HG03558 (cell line): ENCODE measurements at regions not wholly inside any gene's neighbourhood (a gene's known extent, or its start where the extent isn't known, plus 50 kb on each side); places are given as distances from the start of the nearest gene placed in this dataset.
A peak's percentile ranks its signal among the peaks of the same experiment; 100 is the strongest.

ENCODE experiments used
- ATAC-seq: cut with Tn5 transposase; IDR thresholded peaks from one replicate; pipeline ENCODE4 v1.9.1; 2021; ENCODE audit warnings: moderate number of reproducible peaks; ENCODE audit not compliant: unreplicated experiment; ENCODE audit errors: extremely low read depth

DNA sequence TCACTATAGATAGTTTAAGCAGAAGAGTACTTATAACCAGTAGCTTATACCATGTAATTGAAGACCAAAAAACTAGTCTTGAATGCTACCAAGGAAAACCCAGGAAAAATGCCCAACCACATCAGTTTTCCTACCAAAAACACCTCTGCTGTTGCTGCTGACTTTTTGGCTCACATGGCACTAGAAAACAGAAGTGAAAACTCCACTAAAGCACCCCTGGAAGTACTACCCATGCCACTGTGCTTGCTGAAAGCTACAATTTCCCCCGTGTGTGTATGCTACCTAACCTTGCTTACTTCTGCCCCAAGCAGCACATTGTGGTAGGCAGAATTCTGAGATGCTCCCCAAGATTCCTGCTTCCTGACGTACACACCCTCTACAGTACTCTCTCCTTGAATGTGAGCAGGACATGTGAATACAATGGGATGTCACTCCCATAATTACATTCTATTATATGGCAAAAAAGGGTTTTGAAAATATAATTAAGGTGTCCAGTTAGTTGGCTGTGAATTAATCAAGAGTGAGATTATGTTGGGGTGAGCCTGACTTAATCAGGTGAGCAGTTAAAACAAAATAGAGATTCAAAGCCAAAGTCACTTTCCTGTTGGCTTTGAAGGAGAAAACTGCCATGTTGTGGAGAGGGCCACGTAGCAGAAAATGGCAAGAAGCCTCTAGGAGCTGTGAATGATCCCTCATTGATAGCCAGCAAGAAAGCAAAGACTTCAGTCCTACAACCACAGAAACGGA lies 209.8 kb upstream of the MARCKS start:
- no peak for ATAC-seq

DNA sequence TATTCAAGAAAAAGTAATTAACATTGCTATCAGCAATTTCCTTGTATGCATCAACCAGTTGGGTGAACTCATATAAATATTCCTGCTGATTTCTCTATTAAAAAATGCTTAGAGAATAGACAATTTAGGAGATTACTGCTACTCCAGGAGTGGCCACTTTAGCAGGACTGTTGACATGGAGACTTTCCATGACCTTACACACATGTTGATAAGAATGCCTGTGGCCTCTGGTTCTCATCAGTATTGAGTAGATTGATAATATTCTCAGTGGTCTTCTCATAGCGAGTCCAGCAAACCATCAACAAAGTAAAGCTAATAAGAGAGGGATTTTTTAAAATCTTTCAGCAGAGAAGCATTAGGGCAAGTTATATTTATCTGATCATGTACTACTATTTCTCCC lies 208.4 kb upstream of the MARCKS start:
- no peak for ATAC-seq

DNA sequence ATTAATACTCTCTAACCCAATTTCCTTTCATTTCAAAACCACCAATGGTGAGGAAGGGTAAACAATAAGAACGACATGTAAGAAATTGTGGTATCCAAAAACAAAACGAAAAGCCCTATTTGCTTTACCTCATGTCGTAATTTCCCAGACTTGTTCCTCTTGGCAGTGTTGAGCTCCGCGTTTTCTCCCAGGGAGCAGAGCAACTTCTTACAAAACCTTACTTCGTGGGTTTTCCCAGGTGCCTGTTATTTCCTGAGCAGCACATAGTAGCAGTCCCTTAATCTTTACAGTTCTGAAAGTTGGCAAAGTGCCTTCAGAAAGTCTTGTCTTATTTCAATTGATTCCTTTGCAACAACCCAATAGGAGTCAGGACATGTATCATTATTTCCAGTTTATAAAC lies 207.9 kb upstream of the MARCKS start:
- ATAC-seq: no peak

DNA sequence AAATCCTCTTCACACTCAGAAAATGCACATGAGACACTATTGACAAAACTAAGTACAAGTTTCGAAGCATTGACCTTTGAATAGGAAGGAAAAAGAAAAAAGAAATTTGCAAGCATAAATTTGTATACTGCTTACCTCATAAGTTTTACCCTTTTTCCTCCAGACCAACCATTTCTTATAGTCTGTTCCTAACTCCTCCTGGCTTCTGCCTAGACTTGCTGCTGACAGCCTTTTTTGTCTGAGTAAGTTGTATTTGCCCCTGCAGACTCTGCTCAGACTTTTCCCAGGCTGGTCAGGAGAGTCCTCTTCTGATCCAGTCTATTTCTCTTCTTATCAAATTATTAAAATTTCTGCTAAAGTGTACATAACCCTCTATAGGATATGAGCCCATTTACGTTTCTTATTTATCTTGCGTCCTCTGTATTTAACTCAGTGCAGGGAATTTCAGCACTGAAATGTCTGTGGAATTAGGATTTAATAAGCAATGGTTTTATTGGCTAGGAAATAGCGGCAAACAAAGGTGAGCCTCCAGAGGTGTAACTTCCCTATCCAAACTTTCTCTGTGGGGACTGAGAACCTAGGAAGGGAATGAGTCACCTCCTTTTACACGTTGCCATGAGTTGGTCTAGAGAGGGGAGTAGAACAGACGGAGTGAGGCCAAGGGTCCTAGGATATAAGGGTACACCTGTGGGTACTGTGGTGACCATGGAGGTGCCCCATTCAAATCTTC lies 207.1 kb upstream of the MARCKS start:
- no peak for ATAC-seq

DNA sequence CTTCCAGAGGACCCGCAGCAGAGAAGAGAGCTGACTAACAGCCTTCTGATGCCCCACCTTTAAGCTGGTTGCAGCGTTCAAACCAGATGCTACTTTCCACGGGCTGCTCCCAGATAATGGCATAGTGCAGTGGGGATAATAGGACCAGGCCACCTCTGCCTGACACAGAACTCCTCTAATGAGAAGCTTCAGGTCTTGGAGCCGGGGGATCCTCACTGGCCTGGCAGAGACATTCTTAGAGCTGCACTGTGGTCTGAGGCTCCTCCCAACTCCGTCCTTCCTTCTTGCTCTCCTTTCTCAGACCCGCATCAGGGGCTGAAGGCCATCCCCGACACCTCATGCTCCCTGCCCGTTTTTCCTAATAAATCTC lies 206.6 kb upstream of the MARCKS start:
- ATAC-seq: no peak

DNA sequence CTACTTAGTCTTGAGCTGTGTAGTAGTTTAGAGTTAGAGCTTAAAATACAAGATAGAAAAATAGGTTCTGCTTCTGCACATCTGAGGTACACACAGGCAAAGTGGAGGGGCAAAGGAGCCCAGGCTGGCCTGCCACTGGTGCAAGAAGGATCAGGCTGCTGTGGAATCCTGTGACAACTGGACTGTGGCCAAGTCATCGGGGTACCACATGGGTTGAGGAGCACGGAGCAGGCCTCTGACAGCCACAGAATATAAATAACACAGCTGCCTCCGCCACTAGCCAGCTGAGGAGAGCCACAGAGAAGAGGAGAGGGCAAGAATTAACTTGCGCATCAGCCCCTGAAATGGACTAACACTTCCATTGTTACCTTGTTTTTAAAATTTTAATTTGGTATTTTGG lies 206.0 kb upstream of the MARCKS start:
- no peak for ATAC-seq

DNA sequence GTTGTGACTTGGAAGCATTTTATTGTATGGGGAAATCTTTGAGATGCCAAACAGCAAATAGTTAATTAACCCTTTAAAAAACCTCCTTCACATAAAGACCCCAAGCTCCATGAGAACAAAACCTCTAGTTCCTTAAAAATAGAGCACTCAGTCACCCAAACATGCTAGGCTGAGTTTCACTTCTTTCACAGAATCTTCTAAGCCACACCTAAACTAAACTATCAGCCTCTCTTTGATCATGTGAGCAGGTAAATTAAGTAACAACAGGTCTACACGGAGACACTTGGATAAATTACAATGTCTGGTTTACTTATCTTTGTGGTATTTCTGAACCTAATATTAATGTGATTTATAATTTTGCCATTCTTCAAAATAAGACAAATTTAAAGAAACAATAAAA lies 205.2 kb upstream of the MARCKS start:
- ATAC-seq: no peak

DNA sequence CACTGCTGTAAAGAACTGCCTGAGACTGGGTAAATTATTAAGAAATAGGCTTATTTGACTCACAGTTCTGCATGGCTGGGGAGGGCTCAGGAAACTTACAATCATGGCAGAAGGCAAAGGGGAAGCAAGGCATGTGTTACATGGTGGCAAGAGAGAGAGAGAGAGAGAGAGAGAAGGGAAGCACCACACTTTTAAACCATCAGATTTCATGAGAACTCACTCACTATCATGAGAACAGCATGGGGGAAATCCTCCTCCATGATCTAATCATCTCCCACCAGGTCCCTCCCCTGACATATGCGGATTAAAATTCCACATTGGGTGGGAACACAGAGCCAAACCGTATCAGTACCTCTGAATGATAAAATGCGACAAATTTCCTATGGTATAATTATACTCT lies 203.9 kb upstream of the MARCKS start:
- ATAC-seq: no peak

DNA sequence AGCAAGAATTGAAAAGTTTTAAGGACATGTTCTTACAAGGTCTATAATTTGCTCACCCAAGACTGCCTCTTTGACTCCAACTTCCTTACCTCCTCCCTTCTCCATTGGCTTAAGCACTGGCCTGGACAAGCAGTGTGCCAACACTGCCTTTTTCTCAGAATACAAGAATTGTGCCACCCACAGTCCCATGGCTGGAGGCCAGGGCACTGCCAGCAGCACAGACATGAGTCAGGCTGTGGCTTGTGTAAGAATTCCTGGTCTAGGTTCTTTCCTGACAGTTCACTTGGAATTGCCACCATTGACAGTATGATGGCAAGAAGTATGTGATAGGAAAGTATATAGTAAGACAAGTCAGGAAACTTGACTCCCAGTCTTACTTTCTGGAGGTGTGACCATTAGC lies 202.7 kb upstream of the MARCKS start:
- no peak for ATAC-seq

DNA sequence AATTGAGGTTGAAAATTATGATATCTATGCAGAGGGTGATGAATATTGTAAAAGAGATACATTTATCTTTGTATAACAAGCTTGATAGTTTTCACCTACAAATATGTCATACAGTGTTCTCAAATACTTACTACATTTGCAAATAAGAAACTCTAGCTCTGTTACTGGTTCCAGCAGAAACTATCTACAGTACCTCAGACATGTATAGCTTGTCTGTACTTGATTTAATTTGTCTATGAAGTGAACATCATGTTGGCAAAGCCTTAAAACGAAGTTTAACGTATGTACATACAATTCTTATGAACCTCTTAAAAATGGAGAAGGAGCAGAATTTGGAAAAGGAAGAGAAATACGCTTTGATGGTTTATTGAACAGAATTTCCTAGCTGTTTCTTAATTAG lies 201.4 kb upstream of the MARCKS start:
- ATAC-seq: no peak

DNA sequence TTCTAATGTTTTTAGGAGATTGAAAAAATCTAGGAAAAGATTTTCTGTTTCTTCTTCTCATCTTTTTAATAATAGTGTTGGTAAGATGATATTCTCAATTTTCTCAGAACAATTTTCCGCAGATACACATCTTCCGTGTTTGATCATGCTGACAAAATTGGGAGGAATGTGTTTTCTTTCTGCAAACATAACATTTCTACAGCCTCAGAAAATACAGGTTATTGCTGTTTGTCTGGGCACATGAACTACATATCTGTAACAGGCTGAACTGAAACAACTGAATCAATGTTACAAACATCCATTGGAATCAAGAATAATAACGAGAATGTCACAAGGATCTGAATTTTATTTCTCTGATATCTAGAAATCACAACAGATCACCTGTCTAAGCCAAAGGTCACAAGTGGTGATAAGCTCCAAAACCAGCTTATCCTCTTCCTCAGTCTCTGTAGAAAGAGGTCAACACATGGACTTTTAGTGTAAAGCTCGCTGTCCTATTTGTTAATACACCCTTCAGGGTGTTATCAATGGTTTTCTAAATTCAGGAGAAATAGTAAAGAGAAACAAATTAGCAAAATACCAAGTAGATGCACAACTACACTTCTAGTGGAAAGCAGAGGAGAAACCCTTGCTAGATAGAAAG lies 197.3 kb upstream of the MARCKS start:
- no peak for ATAC-seq

DNA sequence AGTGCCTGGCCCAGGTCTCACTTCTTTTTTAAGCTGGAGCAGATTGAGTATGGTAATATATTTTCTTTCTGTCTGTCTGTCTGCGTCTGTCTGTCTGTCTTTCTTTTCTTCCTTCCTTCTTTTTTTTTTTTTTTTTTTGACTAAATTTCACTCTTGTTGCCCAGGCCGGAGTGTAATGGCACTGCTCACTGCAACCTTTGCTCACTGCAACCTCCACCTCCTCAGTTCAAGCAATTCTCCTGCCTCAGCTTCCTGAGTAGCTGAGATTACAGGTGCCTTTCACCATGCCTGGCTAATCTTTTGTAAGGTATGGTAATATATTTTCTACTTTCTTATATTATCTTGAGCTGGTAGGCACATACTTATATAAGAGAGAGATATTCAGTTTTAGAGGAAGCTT lies 196.3 kb upstream of the MARCKS start:
- no peak for ATAC-seq

DNA sequence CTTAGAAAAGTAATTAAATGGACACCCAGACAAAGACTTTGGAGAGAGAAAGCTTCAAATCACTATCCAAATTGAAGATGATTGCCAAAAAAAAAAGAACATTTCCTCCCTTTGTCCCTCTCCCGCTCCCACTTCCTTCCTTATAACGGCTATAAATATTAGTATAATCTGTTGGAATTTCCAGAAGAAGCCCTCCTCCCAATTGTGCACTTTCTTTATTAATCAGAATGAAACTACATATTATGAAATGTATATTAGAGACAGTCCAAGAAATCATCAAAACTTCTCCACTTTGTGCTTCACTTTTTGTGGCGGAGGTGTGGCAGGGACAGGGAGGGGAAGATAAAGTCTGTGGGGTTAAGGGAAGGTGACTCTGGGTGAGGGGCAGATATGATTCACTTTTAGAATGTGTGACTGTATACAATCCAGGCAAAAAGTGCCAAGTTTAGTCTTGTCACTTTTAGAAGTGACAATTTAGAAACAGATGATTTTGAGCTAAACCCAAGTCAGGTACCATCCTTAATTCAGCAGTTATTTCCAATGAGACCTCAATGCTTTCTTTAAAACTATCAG lies 195.0 kb upstream of the MARCKS start:
- no peak for ATAC-seq

DNA sequence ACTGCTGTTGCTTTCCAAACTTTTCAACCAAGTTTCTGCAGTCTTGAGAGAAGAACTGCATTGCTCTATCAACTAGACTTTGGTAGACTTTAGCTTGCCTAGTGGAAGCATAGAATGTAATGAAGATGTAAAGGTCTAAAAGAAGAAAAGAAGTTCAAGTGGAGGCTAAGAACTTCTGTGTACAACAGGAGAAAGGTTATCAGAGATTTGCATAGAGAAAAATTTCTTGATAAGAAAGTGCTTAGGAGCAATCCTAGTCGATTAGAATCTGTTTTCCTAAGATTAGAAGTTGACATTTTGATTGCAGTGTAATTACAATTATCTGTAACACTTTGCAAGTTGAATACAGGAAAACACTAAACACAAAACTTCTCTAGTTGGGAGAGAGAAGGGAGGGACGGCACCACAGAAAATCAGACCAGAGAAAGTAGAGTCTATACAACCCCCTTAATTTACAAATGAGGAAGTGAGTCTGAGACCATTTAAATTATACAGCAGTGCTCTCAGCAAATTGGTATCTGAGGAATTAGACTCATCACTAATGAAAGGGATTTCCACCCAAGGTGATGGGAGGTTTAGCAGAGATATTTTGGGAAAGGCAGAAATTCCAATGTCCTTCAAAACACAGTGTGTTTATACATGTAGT lies 194.3 kb upstream of the MARCKS start:
- peak; percentile 50 for ATAC-seq

DNA sequence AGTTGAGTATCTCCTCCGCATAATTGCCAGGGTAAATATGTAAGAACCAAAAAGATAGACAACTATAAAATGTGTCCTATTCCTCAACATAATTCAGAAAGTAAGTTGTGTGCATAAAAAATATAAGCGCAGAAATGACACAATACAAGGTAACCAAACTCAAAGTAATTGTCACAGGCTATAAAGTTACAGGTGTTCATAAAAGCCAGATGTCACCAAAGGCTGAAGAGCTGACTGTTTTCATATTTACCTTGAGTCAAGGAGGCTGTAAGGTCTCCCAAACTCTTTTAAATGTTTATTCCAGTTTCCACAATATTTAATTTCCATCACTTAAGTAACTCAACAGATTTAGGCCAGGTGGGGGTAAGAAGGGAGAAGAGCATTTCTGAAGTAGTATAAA lies 192.2 kb upstream of the MARCKS start:
- no peak for ATAC-seq

DNA sequence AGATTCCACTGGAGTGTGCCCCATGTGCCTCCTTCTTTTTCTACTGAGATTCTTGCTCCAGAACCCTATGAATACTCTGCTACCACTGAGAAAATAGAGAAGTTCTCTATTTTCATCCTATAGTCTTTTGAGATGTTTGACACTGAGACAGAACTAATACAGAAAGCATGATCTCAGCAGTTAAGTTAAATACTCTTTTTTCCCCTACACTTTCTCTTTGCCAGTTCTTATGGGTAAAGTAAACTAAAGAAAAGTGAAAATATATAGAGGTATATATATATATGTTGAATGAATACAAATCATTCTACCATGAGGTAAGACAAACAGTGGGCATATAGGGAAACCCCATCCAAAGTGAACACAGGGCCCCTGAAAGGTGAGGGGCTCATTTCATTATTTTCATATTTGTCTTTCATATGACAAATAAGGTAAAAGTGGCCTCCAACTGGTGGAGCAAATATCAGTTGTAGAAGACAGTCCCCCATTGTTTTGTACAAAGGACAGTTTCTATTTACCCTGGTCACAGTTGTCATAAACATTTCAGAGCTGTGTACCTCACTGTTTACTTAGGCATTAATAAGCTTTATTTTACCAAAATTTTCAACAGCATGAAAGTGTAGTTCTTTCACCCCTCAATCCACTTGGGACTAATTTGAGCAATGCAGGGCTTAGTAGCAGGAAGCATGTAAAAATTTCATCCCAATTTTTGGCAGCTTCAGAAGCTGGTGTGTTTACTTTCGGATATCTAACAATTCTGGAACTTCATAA lies 188.3 kb upstream of the MARCKS start:
- no peak for ATAC-seq

DNA sequence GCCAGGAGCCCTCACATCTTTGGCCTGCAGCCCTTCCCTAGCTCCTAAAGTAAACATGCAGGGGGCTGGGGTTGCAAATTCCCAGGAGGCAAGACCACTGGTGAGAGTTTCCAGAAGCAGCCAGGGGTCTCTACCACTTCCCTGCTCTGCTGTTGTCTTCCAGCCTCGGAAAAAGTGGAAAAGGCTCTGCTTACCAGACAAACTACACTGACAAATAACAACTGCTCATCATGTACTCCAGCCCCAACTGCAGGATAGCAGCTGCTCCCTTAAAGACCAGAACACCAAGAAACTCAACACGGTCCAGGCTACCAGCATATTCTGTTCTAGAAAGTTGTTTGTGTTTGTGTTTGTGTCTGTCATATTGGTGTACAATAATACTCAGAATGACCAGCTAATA lies 187.5 kb upstream of the MARCKS start:
- no peak for ATAC-seq

DNA sequence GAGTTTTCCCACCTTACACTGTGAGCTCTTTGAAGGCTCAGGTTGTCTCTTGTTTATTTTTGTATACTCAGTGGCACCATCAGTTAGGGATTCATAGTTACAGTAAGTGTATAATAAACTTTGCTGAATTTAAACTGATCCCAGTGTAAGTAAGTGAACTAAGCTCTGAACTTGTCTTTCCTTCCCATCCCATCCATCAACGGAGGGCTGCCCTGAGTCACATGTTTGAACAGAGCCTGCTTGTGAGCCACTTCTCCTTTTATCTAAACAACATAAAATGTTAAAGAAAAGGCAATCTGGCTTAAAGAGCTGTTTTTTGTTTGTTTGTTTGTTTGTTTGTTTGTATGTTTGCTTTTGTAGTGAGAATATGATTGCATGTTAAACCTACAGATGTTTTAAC lies 185.7 kb upstream of the MARCKS start:
- no peak for ATAC-seq

DNA sequence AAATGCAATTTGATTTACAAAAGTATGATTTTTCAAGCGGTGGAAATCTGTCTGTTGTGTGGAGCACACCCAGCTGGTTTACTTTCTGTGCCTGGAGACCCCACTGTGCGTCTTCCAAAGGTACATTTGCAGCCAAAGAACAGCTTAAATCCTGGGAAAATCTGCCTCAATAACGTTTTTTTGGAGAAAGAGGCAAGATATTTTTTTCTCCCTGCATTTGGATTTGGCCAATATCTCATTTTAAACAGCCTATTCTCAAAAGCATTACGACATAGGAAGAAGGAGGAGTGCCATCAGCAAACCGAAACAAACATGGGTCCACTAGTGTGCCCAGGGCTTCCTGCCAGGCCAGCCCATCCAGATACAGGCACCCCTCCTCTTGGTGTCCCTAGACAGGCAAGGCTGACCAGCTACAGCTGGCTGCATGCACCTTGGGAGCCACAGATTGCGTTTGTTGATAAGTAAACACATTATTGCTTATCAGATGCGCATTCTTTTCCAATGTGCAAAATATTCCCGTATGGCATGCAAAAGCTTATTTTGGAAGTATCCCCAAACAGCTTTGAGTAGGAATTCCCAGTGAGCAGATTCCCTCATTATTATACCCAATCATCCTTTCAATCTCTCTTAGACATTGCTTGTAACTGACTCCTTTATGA lies 184.5 kb upstream of the MARCKS start:
- no peak for ATAC-seq

DNA sequence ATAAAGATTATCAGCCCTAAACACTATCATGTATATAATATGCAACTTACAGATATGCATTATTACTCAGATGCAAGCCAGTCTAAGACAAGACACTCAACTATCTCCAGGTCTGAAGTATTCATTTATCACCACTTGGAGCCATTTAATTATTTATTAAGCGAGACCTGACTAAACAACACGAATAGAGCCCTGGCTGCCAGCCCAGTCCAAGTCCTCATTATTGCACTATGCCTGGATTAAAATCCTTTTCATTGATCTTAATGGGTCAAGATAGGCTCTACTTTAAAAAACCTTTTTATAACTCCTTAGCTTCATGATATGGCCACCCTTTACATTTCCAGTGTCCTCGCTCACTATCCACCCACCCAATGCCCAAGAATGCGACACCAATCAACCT lies 183.1 kb upstream of the MARCKS start:
- no peak for ATAC-seq
